AG04450 (cell line): ENCODE measurements at regions not wholly inside any gene's neighbourhood (a gene's known extent, or its start where the extent isn't known, plus 50 kb on each side); places are given as distances from the start of the nearest gene placed in this dataset.

Experiments
- CTCF ChIA-PET: fragments of 300-600, 350-600 bp; formaldehyde crosslinking; extraction: SDS; loops from one replicate; lab custom pipeline; 2022; ENCODE audit warnings: antibody characterized with exemption, inconsistent platforms; lab: Charles Lee
- POLR2A ChIA-PET: fragments of 350-600 bp; formaldehyde crosslinking; extraction: SDS; loops from one replicate; lab custom pipeline; 2021; ENCODE audit warnings: antibody characterized with exemption, inconsistent platforms; lab: Yijun Ruan, JAX
- DNase-seq: peaks from one replicate; pipeline ENCODE4 v3.0.0-alpha.2; 2011; ENCODE audit warnings: low read depth, low spot score
- H3K27ac ChIP-seq: one replicate; pipeline ENCODE4 v1.5.1; 2012; ENCODE audit warnings: low read depth, low read length, control low read depth
- H3K27me3 ChIP-seq: one replicate; pipeline ENCODE4 v1.6.0; 2012; ENCODE audit warnings: low read length; ENCODE audit not compliant: control insufficient read depth, insufficient read depth
- H3K4me3 ChIP-seq: 2 replicates; pipeline ENCODE4 v1.5.1; 2011; ENCODE audit warnings: mild to moderate bottlenecking, low read depth, low read length, control low read depth
- H3K9me3 ChIP-seq: 2 replicates; pipeline ENCODE4 v1.5.1; 2012; ENCODE audit warnings: low read length; ENCODE audit not compliant: control insufficient read depth, insufficient read depth
- TF ChIP-seq, protein P1 (sequence below): IDR thresholded peaks from 2 replicates; pipeline ENCODE4 v1.5.1; 2011; ENCODE audit warnings: low read depth, low read length, control low read depth, inconsistent platforms

DNA sequence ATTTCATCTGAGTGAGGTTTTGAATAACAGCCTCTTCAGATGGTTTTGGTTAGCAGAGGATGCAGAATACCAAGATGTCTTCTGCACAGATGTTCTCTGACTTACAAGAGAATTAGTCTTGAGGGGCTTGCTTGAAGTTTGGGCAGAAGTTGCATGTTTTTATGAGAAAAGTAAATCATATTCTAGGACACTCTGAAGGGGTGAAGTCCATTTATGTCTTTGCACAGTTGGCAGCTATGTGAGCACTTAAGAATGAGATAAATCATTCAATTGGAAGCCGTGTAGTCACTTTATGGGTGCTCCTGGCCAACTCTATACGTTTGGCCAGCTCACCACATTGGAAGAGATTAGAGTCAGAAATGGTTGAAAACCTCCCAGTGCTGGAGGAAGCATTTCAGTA lies 252.7 kb upstream of the KCNIP4 start:
- CTCF ChIA-PET = no interaction called here
- Histone ChIP-seq H3K4me3 (no peak overlapping the region), H3K9me3 (no peaks in the 10 kb centered on the region), H3K27me3 (no peaks in the 10 kb centered on the region), H3K27ac (no peak overlapping the region)
- TF ChIP-seq, protein P1, sequence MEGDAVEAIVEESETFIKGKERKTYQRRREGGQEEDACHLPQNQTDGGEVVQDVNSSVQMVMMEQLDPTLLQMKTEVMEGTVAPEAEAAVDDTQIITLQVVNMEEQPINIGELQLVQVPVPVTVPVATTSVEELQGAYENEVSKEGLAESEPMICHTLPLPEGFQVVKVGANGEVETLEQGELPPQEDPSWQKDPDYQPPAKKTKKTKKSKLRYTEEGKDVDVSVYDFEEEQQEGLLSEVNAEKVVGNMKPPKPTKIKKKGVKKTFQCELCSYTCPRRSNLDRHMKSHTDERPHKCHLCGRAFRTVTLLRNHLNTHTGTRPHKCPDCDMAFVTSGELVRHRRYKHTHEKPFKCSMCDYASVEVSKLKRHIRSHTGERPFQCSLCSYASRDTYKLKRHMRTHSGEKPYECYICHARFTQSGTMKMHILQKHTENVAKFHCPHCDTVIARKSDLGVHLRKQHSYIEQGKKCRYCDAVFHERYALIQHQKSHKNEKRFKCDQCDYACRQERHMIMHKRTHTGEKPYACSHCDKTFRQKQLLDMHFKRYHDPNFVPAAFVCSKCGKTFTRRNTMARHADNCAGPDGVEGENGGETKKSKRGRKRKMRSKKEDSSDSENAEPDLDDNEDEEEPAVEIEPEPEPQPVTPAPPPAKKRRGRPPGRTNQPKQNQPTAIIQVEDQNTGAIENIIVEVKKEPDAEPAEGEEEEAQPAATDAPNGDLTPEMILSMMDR = no peak
- POLR2A ChIA-PET = no interaction called here
- no peak for DNase-seq

DNA sequence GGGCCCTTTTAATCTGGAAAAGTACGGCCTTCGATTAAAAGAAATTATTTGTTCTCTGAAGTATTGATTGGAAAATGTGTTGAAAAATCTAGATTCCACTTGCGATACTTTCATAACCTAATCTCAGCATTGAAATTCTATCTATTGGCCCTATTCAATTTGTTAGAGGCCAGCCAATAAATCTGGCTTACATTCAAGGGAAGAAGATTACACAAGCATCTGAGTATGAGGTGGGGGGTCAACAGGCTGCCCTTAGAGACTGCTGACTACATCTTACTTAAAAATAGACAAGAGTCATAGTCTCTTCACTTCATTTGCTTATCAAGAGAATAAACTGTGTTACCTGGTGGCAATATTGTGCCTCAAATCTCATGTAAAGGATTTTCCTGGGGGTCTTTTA lies 248.0 kb upstream of the KCNIP4 start:
- Histone ChIP-seq H3K9me3 (no peaks in the 10 kb centered on the region), H3K4me3 (no peak overlapping the region), H3K27me3 (no peaks in the 10 kb centered on the region), H3K27ac (no peak overlapping the region)
- no peak for DNase-seq
- POLR2A ChIA-PET = no interaction called here
- TF ChIP-seq, protein P1 = no peak
- CTCF ChIA-PET = no interaction called here

DNA sequence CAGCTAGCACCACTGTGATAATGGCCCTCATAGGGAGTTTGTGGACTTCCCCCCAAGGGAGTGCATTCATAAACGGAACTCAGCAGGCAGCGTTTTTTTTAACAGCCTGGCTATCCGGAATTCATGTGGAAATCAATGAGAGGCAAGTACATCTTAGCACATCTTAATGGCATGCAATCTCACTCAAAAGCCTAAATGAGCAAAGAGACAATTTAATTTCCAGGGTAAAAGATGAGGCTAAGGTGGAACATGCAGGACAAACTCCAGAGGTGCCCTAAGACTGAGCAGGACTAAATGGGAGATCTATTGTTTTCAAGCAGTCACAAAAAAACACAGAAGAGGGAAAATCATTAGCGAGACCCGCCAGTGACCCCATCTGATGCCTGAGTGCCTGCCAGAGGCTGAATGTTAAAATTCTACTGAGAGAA lies 243.5 kb upstream of the KCNIP4 start:
- Histone ChIP-seq H3K4me3 (no peak overlapping the region), H3K27me3 (no peaks in the 10 kb centered on the region), H3K27ac (no peak overlapping the region), H3K9me3 (no peaks in the 10 kb centered on the region)
- TF ChIP-seq, protein P1 = no peak
- no peak for DNase-seq
- CTCF ChIA-PET = no interaction called here
- POLR2A ChIA-PET = no interaction called here

DNA sequence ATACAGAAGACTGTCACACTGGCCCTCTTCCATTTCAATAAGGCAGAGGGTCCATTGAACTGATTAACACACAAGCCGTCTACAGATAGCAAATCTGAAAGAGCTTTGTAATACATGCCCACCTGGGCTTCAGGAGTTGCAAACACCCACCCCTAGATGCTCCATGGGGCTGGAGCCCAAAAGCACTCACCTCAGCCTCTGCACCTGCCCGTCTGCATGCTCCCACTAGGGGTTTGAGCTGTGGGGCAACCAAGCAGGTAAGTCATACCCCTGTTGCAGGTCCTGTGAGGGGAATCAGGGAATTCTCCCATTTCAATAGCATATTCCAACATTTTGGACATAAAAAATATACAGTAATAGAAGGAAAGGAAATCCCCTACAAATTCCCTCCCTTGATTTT lies 243.0 kb upstream of the KCNIP4 start:
- H3K27ac ChIP-seq = no peak overlapping the region
- H3K4me3 ChIP-seq = no peak overlapping the region
- no peaks in the 10 kb centered on the region for H3K27me3 ChIP-seq
- DNase-seq = no peak
- ChIA-PET POLR2A (no interaction called here), CTCF (no interaction called here)
- H3K9me3 ChIP-seq = no peaks in the 10 kb centered on the region
- TF ChIP-seq, protein P1 = no peak

DNA sequence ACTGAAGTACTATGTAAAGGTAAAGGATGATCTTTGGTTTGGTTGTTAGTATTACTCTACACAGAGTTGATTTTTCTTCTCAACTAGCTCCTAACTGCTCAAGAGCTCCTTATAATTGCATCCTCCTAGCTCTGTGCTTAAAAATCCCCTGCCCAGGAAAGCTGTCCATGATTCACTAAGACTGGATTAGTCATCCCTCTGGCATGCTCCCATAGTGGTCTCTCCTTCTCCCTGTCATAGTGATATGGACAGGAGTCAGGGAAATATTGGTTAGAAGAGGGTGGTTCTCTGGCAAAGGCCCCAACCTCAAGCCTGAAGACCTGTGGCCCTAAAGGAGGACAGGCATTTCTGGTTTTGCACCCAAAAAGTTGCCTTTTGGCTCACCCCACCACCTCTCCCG lies 242.3 kb upstream of the KCNIP4 start:
- H3K4me3 ChIP-seq = no peak overlapping the region
- peak; percentile 37 for DNase-seq
- POLR2A ChIA-PET = no interaction called here
- CTCF ChIA-PET = interaction anchor here (0.5 kb wide), 1 partner anchor 404 kb away, joined by 3 read pairs; no protein-coding TSS in a partner anchor
- TF ChIP-seq, protein P1 = no peak
- no peaks in the 10 kb centered on the region for H3K27me3 ChIP-seq
- H3K9me3 ChIP-seq = no peaks in the 10 kb centered on the region
- H3K27ac ChIP-seq = no peak overlapping the region
